GM18951 (cell line): ENCODE measurements at regions not wholly inside any gene's neighbourhood (a gene's known extent, or its start where the extent isn't known, plus 50 kb on each side); places are given as distances from the start of the nearest gene placed in this dataset.
A peak's percentile ranks its signal among the peaks of the same experiment; 100 is the strongest.

Source experiments
- POLR2A ChIP-seq: IDR thresholded peaks from 4 replicates; pipeline ENCODE4 v1.6.1; 2011; ENCODE audit warnings: mild to moderate bottlenecking; ENCODE audit not compliant: insufficient read length, insufficient read depth; ENCODE audit errors: extremely low read depth
- in situ Hi-C: fragments of 300-500 bp; cut with MboI; formaldehyde crosslinking; loops from one replicate; pipeline ENCODE4 v1.12.0; 2022; ENCODE audit warnings: low sequenced_read_pairs, mixed read lengths, inconsistent platforms; ENCODE audit not compliant: unreplicated experiment

- TF ChIP-seq POLR2A: no peak
- in situ Hi-C loops: no loop called here
Measured at GRCh38 chr14:49980027-49980426, 87.1 kb downstream of the ARF6 start.

GRCh38 chr14:49982082-49982481 is 89.2 kb downstream of the ARF6 start:
- TF ChIP-seq POLR2A: no peak
- in situ Hi-C loops: no loop called here

GRCh38 chr14:49982501-49982951 is 89.6 kb downstream of the ARF6 start:
- TF ChIP-seq POLR2A: no peak
- in situ Hi-C loops: no loop called here

- in situ Hi-C loops: no loop called here
- no peak for TF ChIP-seq POLR2A
Measured at GRCh38 chr14:49984424-49984823, 91.5 kb downstream of the ARF6 start.

- in situ Hi-C loops: no loop called here
- no peak for TF ChIP-seq POLR2A
Measured at GRCh38 chr14:49986343-49987014, 93.6 kb downstream of the ARF6 start.

GRCh38 chr14:49988080-49988990 is 95.5 kb downstream of the ARF6 start:
- TF ChIP-seq POLR2A: no peak
- in situ Hi-C loops: no loop called here

- in situ Hi-C loops: no loop called here
- TF ChIP-seq POLR2A: no peak
Measured at GRCh38 chr14:49989966-49990365, 97.1 kb downstream of the ARF6 start.

- TF ChIP-seq POLR2A: no peak
Measured at GRCh38 chr14:49991491-49991890, 98.6 kb downstream of the ARF6 start.

GRCh38 chr14:49992036-49992435 is 99.2 kb downstream of the ARF6 start:
- in situ Hi-C loops: no loop called here
- TF ChIP-seq POLR2A: no peak

More at GRCh38 chr14:49991491-49991890, 98.6 kb downstream of the ARF6 start:
- in situ Hi-C loops: no loop called here

- in situ Hi-C loops: no loop called here
- no peak for TF ChIP-seq POLR2A
Measured at GRCh38 chr14:49992448-49992847, 99.6 kb downstream of the ARF6 start.

GRCh38 chr14:49992901-49993339 is 100.0 kb downstream of the ARF6 start:
- peak; percentile 52 for TF ChIP-seq POLR2A
- in situ Hi-C loops: no loop called here

- TF ChIP-seq POLR2A: no peak
- in situ Hi-C loops: no loop called here
Measured at GRCh38 chr14:49993565-49993964, 100.7 kb downstream of the ARF6 start.

- TF ChIP-seq POLR2A: no peak
- in situ Hi-C loops: loop anchor here (5.0 kb wide), 1 partner anchor 33 kb away; no protein-coding TSS in a partner anchor
Measured at GRCh38 chr14:49994951-49995561, 102.2 kb downstream of the ARF6 start.
